ENCODE measurements at regions not wholly inside any gene's neighbourhood (a gene's known extent, or its start where the extent isn't known, plus 50 kb on each side); places are given as distances from the start of the nearest gene placed in this dataset.

DNA sequence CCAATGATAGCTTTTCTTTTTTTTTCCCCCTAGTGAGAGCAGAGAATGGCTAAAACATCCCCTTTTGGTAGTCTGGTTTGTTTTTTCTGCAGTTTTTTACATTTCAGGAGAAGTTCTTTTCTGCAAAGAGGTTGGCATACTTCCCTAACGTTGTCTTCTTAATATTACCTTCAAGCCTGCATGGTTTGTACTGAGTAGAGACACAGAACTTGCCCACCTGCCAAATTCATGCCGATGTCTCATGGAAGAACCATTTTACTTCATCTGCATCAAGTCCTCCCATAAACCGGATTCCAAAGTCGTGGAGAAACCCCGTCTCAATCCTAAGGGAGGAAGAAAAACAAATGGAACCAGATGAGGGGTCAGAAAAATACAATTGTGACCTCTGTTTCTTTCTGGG lies 89.7 kb downstream of the SHOX start:
- TF ChIP-seq POLR2AphosphoS5 (IDR thresholded peaks at IDR 0.05; ENCODE audit: low read depth) (no peak), REST (IDR thresholded peaks at IDR 0.05; ENCODE audit: unreplicated experiment) (no peak), EZH2 (IDR thresholded peaks at IDR 0.05; ENCODE audit: low read depth, unreplicated experiment) (no peak), EZH2phosphoT487 (IDR thresholded peaks at IDR 0.05; ENCODE audit: unreplicated experiment) (no peak), ZNF331 (CRISPR knock-in tag; IDR thresholded peaks at IDR 0.05; ENCODE audit: low read depth) (no peak), JUNB (IDR thresholded peaks at IDR 0.05; ENCODE audit: unreplicated experiment) (no peak), CREB1 (CRISPR knock-in tag; IDR thresholded peaks at IDR 0.05; ENCODE audit: low read depth) (no peak), STAT1 (IDR thresholded peaks at IDR 0.05; ENCODE audit: unreplicated experiment) (no peak), ZNF462 (CRISPR knock-in tag; IDR thresholded peaks at IDR 0.05) (no peak)
- TF ChIP-seq, protein P1, sequence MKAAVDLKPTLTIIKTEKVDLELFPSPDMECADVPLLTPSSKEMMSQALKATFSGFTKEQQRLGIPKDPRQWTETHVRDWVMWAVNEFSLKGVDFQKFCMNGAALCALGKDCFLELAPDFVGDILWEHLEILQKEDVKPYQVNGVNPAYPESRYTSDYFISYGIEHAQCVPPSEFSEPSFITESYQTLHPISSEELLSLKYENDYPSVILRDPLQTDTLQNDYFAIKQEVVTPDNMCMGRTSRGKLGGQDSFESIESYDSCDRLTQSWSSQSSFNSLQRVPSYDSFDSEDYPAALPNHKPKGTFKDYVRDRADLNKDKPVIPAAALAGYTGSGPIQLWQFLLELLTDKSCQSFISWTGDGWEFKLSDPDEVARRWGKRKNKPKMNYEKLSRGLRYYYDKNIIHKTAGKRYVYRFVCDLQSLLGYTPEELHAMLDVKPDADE (IDR thresholded peaks at IDR 0.05), result no peak
- TF ChIP-seq, protein P2, sequence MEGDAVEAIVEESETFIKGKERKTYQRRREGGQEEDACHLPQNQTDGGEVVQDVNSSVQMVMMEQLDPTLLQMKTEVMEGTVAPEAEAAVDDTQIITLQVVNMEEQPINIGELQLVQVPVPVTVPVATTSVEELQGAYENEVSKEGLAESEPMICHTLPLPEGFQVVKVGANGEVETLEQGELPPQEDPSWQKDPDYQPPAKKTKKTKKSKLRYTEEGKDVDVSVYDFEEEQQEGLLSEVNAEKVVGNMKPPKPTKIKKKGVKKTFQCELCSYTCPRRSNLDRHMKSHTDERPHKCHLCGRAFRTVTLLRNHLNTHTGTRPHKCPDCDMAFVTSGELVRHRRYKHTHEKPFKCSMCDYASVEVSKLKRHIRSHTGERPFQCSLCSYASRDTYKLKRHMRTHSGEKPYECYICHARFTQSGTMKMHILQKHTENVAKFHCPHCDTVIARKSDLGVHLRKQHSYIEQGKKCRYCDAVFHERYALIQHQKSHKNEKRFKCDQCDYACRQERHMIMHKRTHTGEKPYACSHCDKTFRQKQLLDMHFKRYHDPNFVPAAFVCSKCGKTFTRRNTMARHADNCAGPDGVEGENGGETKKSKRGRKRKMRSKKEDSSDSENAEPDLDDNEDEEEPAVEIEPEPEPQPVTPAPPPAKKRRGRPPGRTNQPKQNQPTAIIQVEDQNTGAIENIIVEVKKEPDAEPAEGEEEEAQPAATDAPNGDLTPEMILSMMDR (conservative IDR thresholded peaks at IDR 0.05; ENCODE audit: low read depth in 2 of 2), result no peak

Measured in GM23338 (cell line).